ENCODE measurements at regions not wholly inside any gene's neighbourhood (a gene's known extent, or its start where the extent isn't known, plus 50 kb on each side); places are given as distances from the start of the nearest gene placed in this dataset.
A peak's percentile ranks its signal among the peaks of the same experiment; 100 is the strongest.

DNA sequence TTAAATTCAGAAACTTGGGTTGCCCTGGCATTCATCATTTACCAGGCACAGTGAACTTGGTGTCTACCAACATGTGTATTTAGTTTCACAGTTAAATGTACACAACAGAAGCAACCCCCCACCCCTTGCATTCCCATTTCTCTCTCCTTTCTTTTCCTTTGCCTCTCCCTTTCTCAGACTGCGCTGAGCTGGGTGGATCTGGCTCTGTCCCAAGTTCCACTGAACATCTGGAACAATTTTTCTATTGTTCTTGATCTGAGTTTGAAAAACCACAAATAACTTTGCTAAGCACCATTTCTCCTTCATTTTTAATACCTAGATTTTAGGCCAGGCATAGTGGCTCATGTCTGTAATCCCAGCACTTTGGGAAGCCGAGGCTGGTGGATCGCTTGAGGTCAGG lies 242.2 kb downstream of the ABHD5 start:
- no peak for DNase-seq (ENCODE audit: low read depth in 3 of 3, low spot score in 2 of 3)

DNA sequence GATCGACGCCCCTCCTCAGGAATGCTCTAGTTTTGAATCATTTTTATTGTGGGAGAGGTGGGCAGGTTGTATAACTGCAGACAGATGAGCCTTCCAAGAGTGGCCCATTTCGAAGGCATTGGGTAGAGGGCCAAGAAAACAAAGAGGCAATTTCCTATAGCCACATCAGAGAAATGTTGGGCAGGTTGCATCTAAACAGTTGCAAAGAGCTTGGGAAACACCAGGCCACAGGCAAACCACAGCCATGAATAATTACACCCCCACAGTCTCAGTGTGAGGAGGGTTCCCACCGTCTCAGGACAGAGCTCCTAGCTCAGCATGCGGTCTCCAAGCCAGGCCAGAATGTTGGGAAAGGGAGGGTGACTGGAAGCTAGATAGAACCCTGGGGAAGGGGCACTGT lies 257.3 kb downstream of the ABHD5 start:
- DNase-seq (ENCODE audit: low read depth in 3 of 3, low spot score in 2 of 3): no peak

- DNase-seq (ENCODE audit: low read depth in 3 of 3, low spot score in 2 of 3): no peak
Measured at GRCh38 chr3:43949594-43949993, 258.9 kb downstream of the ABHD5 start.

DNA sequence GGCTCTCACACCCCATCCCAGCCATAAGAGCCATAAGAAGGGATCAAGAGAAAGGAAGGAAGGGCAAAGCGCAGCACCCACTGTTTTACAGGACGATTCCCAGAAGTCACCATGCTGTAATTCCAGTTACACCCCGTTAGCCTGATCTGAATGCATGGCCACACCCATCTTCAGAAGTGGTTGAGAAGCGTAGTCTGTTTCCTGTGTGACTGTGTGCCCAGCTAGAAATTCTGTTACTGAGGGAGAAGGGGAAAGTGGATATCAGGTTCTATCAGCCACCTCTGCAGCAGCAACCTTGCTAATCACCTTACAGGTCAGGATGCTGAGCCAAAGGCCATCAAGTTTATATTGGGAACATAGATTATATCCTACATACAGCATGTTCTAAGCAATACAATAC lies 260.0 kb downstream of the ABHD5 start:
- no peak for DNase-seq (ENCODE audit: low read depth in 3 of 3, low spot score in 2 of 3)

GRCh38 chr3:43951813-43952212 lies 261.1 kb downstream of the ABHD5 start:
- DNase-seq (ENCODE audit: low read depth in 3 of 3, low spot score in 2 of 3): no peak

- peak in 2 of 3 donors; percentile 3 to 7 for DNase-seq (ENCODE audit: low read depth in 3 of 3, low spot score in 2 of 3)
Measured at GRCh38 chr3:43953380-43953779, 262.6 kb downstream of the ABHD5 start.

DNA sequence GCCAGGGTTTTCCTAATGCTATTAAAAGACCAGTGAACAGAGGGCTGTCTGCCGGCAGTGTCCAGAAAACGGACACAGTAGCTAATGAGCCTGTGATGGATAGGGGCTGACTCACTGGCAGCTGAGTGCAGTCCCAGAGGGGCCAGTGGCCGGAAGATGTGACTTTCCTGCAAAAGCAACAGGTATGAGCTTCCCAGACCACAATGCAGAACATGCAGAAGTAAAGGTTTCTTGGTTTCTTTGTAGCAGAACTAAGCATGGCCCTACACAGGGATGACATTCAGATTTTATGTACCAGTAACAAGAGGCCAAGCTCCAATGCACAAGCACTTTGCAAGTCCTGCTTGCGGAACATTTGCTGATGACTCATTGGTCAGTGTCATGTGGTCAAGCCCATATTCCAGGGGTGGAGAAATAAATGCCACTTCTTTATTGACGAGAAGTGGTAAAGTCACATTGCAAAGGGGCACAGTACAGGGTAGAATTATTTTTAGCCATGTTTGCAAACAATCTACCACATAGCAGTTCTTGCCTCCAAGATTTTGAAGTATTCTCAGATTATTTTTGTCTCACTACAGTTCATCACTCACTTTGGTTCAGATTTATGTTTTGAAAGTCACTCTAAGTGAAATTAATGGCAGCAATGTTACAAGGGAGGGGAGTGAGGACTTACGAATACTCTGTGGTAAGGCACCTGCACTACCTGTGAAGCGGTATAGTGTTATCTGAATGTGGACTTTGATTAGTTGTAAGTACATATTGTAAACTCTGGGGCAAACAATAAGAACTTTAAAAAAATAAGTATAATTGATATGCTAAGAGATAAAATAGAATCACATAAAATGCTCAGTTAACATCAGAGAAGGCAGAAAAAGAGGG lies 263.3 kb downstream of the ABHD5 start:
- peak in 2 of 3 donors; percentile 4 to 10 for DNase-seq (ENCODE audit: low read depth in 3 of 3, low spot score in 2 of 3)

DNA sequence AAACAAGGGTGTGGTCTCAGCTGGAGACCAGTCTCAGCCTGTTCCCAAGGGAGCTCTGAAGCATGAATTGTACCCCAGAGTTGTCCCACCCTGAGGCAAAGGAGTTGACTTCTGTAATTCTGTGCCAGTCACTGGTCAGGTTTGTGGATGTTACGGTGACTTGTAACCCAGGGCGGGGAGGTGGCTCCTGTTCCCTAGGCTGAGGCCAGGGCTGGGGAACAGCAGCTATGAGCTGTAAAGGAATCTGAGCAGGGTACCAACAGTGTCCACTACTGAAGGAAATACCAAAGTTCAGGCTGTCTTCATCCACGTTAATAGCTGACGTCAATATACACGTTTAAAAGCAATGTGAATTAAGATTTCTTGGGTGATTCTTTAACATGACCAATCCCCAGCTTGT lies 266.2 kb downstream of the ABHD5 start:
- no peak for DNase-seq (ENCODE audit: low read depth in 3 of 3, low spot score in 2 of 3)

- no peak for DNase-seq (ENCODE audit: low read depth in 3 of 3, low spot score in 2 of 3)
Measured at GRCh38 chr3:43957553-43957952, 266.8 kb downstream of the ABHD5 start.

DNA sequence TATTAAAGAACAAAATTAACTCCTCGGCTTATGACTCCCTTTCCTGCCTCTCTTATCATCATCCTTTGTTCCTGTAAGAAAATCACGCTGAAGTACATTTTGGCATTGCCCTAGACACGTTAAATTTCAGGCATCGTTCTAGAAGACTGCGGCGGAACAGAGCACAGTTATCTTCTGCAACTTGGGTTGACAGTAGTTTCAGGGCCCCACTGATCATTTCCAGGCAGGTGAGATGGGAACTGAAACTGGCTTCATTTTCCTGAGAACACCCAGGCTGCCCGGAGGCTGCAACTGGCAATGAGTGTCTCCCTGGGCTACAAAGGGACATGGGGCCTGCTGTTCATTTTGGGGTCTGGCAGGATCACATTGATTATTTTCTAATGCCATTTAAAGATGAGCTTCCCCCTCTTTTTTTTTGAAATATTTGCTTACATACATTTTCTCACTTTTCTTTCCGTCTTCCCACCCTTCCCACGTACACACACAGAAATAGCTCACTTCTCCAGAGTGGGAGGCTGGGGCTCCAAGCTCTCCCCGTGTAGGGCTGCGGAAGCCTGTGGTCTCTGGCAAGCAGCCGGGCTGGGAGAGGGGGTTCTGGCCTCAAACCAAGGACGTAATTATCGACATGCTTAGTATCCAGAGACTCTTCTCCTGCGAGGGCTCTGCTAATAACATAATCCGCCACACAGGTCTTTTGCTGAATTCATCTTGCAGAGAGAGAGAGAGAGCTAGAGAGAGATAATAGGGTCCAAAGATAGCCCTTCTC lies 267.4 kb downstream of the ABHD5 start:
- DNase-seq (ENCODE audit: low read depth in 3 of 3, low spot score in 2 of 3): no peak

DNA sequence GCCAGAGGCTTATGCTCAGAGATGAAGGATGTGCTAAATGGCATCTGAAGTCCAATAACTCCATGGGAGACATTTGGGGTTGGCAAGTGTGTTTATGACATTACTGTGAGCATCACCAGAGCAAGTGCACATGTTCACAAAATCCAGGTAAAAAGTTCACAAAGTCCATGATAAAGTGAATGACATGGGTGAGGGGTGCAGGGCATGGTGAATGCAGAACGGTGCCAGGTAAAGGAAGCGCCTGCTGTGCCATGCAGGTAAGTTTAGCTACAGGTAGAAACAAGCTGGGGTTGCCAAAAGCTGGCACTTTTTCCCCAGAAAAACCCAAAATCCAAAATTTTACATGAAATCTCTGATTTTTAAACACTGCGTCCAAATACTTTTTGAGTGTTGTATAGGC lies 268.2 kb downstream of the ABHD5 start:
- no peak for DNase-seq (ENCODE audit: low read depth in 3 of 3, low spot score in 2 of 3)

- DNase-seq (ENCODE audit: low read depth in 3 of 3, low spot score in 2 of 3): no peak
Measured at GRCh38 chr3:43959498-43960447, 269.0 kb downstream of the ABHD5 start.

DNA sequence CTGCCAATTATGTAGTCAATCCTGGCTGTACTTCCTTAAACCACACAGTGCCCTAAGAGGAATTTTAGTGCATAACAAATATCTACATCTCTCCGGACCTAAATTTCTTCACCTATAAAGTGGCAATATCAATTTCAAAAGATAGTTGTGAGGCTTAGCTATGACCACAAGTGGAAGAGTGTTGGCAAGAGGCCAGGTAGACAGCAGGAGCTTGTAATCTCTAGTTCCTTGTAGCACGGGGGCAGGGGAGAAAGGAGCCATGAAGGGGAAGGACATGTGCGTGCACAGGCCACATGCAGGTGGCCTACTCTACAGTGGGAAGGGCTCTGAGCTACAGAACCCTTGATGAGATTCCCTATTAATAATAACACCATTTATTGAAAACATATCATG lies 269.7 kb downstream of the ABHD5 start:
- no peak for DNase-seq (ENCODE audit: low read depth in 3 of 3, low spot score in 2 of 3)

DNA sequence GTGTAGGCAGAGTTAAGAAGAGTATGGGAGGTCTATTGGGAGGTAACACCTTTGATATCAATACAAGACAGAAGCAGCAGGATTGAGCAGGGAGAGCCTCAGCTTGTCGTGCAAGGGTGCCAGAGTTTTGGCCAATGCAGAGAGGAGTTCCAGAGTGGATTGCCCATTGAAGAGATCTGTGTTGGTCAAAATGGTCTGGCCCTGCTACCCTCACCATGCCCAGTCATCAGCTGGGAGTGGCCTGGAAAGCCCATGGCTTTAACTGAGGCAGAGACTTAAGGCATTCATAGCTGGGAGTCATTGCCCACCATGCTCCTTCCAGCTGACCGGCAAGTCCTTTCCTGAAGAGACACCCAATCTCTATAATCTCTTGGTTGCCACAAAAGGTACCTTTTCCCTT lies 271.3 kb downstream of the ABHD5 start:
- DNase-seq (ENCODE audit: low read depth in 3 of 3, low spot score in 2 of 3): no peak

DNA sequence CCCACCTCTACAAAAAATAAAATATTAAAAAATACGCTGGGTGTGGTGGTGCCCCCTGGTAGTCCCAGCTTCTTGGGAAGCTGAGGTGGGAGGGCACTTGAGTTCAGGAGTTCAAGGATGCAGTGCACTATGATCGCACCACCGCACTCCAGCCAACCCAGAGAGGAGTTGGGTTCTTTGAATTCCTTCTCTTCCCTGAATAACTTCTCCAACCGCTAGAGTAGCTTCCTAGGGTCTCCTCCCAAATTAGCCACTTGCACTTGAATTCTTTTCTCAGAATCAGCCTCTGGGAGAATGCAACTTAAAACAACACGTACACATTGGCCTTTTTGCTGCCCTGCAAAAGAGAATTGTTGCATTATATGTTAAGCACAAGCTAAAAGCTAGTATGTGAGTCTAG lies 272.5 kb downstream of the ABHD5 start:
- no peak for DNase-seq (ENCODE audit: low read depth in 3 of 3, low spot score in 2 of 3)

DNA sequence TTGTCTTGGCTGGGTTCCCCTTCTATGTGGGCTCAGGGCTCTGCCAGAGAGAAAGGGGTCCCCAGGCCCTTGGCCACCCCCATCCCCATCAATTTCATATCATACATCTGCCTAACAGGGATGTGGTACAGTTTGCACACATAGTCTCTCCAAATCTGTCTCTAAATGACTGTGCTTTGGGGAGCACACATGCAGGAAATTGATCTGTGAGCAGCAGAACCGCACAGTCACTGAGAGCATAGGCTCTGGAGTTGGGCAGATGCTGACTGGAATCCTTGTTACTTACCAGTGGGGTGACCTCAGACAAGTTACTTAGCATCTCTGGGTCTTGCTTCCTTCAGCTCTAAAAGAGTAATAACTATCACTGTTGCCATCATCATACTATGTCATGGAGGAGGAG lies 273.9 kb downstream of the ABHD5 start:
- no peak for DNase-seq (ENCODE audit: low read depth in 3 of 3, low spot score in 2 of 3)

DNA sequence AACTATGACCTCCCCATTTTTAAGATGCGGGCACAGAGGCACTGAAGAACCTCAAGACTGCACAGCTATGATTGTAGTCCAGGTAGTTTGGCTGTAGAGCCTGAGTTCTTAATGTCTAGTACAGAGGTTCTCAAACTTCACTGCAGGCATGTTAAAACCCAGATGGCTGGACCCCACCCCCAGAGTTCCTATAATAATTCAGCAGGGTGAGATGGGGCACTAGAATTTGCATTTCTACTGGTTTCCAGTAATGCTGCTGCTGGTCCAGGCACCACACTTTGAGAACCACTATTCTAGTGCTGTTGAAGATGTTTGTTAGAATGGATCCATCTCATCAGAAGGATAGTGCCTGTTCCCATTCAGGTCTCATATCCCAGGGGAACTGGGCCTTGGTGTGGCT lies 274.9 kb downstream of the ABHD5 start:
- DNase-seq (ENCODE audit: low read depth in 3 of 3, low spot score in 2 of 3): no peak

- DNase-seq (ENCODE audit: low read depth in 3 of 3, low spot score in 2 of 3): no peak
Measured at GRCh38 chr3:43966126-43966525, 275.4 kb downstream of the ABHD5 start.

GRCh38 chr3:43966530-43966929 lies 275.2 kb upstream of the TOPAZ1 start:
- no peak for DNase-seq (ENCODE audit: low read depth in 3 of 3, low spot score in 2 of 3)

GRCh38 chr3:43968465-43968864 lies 273.2 kb upstream of the TOPAZ1 start:
- no peak for DNase-seq (ENCODE audit: low read depth in 3 of 3, low spot score in 2 of 3)

DNA sequence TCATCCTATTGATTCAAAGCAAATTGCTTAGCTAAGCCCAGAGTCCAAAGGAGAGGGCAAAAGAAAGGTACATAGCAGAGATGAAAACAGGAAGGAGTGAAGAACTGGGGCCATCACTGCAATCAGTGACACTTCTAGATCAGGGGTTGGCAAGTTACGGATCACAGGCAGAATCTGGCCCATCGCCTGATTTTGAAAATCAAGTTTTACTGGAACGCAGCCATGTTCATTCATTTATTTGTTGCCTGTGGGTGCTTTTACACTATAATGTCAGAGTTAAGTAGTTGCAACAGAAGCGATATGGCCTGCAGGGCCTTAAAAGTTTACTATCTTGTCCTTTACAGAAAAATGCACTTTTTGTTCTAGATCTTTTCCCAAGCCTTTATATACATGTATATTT lies 271.7 kb upstream of the TOPAZ1 start:
- DNase-seq (ENCODE audit: low read depth in 3 of 3, low spot score in 2 of 3): no peak
